ENCODE measurements at regions not wholly inside any gene's neighbourhood (a gene's known extent, or its start where the extent isn't known, plus 50 kb on each side); places are given as distances from the start of the nearest gene placed in this dataset.

GRCh38 chr2:12119841-12120240, 373.4 kb downstream of the LPIN1 start:
- intact Hi-C loops (cut with DNase I) = no loop called here
- DNase-seq = no peak
- Histone ChIP-seq H3K4me3 (no peak overlapping the region), H3K27me3 (no peaks in the 10 kb centered on the region), H3K36me3 (replicated peaks in 1 of 2) (no peaks in the 10 kb centered on the region), H3K4me1 (replicated peaks in 1 of 2) (no peaks in the 10 kb centered on the region), H3K9me3 (replicated peaks in 1 of 3) (no peaks in the 10 kb centered on the region), H3K27ac (no peak overlapping the region)
- TF ChIP-seq CTCF (IDR thresholded peaks at IDR 0.05) = no peak
- no peak for TF ChIP-seq POLR2A (IDR thresholded peaks at IDR 0.05)

DNA sequence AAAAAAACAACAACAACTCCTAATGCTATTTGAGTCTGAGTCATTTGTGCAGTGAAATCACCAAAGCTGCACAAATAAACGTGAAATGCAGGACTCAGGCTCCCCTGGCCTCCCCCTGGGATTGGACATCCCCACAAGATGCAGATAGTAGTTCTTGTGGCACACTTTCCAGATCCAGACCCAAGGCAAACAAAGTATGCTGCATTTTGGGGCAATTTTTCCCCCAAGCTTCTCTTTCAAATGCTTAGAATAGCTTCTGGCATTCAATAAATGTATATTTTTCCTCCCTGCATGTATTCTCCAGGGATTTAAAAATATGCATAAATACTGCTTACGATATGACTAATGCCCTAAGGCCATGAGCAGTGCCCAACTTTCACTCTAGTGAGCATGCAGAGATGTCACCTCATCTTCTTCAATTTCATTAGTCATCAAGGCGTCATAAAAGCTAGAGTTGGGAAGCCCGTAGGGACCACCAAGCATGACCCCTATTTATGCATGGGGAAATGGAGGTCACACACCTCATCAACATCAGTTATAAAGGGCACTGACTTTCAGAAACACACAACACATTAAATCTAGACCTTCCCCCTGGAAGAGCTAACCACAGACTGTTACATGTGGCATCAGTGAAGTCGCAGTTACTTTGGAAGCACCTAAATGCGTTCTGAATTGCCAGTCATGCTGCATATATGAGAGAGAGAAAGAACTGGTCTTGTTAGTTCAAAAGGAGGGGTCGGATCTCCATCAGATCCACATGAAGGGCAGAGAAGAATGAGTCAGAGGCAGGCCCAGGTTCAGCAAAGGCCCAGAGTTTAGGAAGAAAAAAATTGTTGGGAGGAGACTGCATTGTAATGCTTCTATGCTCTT, 374.1 kb downstream of the LPIN1 start:
- 76 to 84% (median 83%) methylated on average over 7 of the region's 7 CpGs for WGBS, 4 donors
- Histone ChIP-seq H3K4me3 (no peak overlapping the region), H3K9me3 (replicated peaks in 1 of 3) (no peaks in the 10 kb centered on the region), H3K27me3 (no peaks in the 10 kb centered on the region), H3K4me1 (replicated peaks in 1 of 2) (no peaks in the 10 kb centered on the region), H3K27ac (no peak overlapping the region), H3K36me3 (replicated peaks in 1 of 2) (no peaks in the 10 kb centered on the region)
- TF ChIP-seq POLR2A (IDR thresholded peaks at IDR 0.05) (no peak), CTCF (IDR thresholded peaks at IDR 0.05) (no peak)
- no peak for DNase-seq
- intact Hi-C loops (cut with DNase I) = no loop called here

- no peaks in the 10 kb centered on the region for H3K36me3 ChIP-seq (replicated peaks in 1 of 2)
- no peak overlapping the region for H3K4me3 ChIP-seq
- H3K9me3 ChIP-seq (replicated peaks in 1 of 3) = no peaks in the 10 kb centered on the region
- 94 to 100% (median 96%) methylated on average over 1 of the region's 1 CpG for WGBS, 4 donors
- no peaks in the 10 kb centered on the region for H3K27me3 ChIP-seq
- no peak for DNase-seq
- no peaks in the 10 kb centered on the region for H3K4me1 ChIP-seq (replicated peaks in 1 of 2)
- TF ChIP-seq CTCF (IDR thresholded peaks at IDR 0.05) (no peak), POLR2A (IDR thresholded peaks at IDR 0.05) (no peak)
- intact Hi-C loops (cut with DNase I) = no loop called here
- H3K27ac ChIP-seq = no peak overlapping the region
Measured at GRCh38 chr2:12124790-12125189, 378.4 kb downstream of the LPIN1 start.

- no peak for DNase-seq
- Histone ChIP-seq H3K4me1 (replicated peaks in 1 of 2) (no peaks in the 10 kb centered on the region), H3K9me3 (replicated peaks in 1 of 3) (no peaks in the 10 kb centered on the region), H3K27ac (no peak overlapping the region), H3K36me3 (replicated peaks in 1 of 2) (no peaks in the 10 kb centered on the region), H3K4me3 (no peak overlapping the region), H3K27me3 (no peaks in the 10 kb centered on the region)
- no peak for TF ChIP-seq POLR2A (IDR thresholded peaks at IDR 0.05)
- WGBS, 4 donors = 82 to 100% (median 88%) methylated on average over 3 of the region's 3 CpGs
- intact Hi-C loops (cut with DNase I) = no loop called here
Measured at GRCh38 chr2:12126318-12126717, 379.9 kb downstream of the LPIN1 start.

DNA sequence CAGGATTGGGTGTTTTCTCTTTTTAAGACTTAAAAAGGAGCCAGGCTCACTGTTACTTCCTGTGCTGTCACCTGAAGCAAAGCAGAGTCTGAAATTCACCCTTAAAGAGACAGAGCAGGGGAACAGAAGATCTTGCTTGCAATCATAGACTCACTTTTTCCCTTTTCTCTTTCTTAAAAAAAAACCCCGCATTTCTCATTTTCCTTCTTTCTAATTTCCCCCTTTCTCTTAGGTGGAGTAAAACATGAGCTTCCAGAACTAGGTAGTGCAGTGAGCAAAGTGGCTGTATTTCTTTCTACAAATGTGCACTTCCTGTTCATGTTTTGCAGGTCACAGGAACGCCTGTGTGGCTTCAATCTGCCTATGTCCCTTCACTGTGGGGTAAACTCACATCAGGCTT, 381.2 kb downstream of the LPIN1 start:
- DNase-seq = no peak
- Histone ChIP-seq H3K4me3 (no peak overlapping the region), H3K27ac (no peak overlapping the region), H3K36me3 (replicated peaks in 1 of 2) (no peaks in the 10 kb centered on the region), H3K4me1 (replicated peaks in 1 of 2) (no peaks in the 10 kb centered on the region), H3K27me3 (no peaks in the 10 kb centered on the region), H3K9me3 (replicated peaks in 1 of 3) (no peaks in the 10 kb centered on the region)
- intact Hi-C loops (cut with DNase I) = no loop called here
- TF ChIP-seq POLR2A (IDR thresholded peaks at IDR 0.05) (no peak), CTCF (IDR thresholded peaks at IDR 0.05) (no peak)
- 70 to 95% (median 74%) methylated on average over 2 of the region's 2 CpGs for WGBS, 4 donors
